ENCODE measurements at regions not wholly inside any gene's neighbourhood (a gene's known extent, or its start where the extent isn't known, plus 50 kb on each side); places are given as distances from the start of the nearest gene placed in this dataset.

DNA sequence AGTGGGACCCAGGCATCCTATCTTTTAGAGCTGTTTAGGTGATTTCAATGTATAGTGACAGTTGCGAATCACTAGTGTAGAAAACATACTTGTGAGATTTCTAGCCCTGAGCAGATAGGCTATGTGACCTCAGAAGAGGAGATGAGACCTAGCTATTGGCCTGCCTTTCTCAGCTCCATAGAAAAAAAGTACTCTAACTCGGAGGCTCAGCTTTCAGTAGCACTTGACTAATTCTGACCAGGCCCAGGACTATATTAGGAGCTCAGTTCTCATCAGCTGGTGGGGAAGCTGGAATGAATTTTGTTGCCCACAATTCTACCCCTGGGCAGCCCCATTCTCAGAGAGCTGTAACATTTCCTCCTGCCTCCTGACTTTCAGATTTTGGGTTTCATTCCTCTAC is 179.9 kb upstream of the NAMPT start:
- TF ChIP-seq, protein P1, sequence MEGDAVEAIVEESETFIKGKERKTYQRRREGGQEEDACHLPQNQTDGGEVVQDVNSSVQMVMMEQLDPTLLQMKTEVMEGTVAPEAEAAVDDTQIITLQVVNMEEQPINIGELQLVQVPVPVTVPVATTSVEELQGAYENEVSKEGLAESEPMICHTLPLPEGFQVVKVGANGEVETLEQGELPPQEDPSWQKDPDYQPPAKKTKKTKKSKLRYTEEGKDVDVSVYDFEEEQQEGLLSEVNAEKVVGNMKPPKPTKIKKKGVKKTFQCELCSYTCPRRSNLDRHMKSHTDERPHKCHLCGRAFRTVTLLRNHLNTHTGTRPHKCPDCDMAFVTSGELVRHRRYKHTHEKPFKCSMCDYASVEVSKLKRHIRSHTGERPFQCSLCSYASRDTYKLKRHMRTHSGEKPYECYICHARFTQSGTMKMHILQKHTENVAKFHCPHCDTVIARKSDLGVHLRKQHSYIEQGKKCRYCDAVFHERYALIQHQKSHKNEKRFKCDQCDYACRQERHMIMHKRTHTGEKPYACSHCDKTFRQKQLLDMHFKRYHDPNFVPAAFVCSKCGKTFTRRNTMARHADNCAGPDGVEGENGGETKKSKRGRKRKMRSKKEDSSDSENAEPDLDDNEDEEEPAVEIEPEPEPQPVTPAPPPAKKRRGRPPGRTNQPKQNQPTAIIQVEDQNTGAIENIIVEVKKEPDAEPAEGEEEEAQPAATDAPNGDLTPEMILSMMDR (IDR thresholded peaks at IDR 0.05): no peak
- TF ChIP-seq POLR2A (IDR thresholded peaks at IDR 0.05): no peak

Data from Peyer's patch (tissue), 4 donors.